ENCODE measurements at regions not wholly inside any gene's neighbourhood (a gene's known extent, or its start where the extent isn't known, plus 50 kb on each side); places are given as distances from the start of the nearest gene placed in this dataset.

- no peak for TF ChIP-seq ZMIZ1 (IDR thresholded peaks at IDR 0.05; ENCODE audit: low read depth in 2 of 2, low read length in 2 of 2)
- TF ChIP-seq FOXM1 (IDR thresholded peaks at IDR 0.05; ENCODE audit: low read depth): no peak
- no peak for TF ChIP-seq FOXM1 (CRISPR knock-in tag; IDR thresholded peaks at IDR 0.05; ENCODE audit: low read depth)
- TF ChIP-seq HLTF (IDR thresholded peaks at IDR 0.05): no peak
- no peak for TF ChIP-seq ZBTB5 (IDR thresholded peaks at IDR 0.05)
- no peak for TF ChIP-seq ESRRA (IDR thresholded peaks at IDR 0.05; ENCODE audit: borderline replicate concordance, low read depth)
- TF ChIP-seq, protein P1, sequence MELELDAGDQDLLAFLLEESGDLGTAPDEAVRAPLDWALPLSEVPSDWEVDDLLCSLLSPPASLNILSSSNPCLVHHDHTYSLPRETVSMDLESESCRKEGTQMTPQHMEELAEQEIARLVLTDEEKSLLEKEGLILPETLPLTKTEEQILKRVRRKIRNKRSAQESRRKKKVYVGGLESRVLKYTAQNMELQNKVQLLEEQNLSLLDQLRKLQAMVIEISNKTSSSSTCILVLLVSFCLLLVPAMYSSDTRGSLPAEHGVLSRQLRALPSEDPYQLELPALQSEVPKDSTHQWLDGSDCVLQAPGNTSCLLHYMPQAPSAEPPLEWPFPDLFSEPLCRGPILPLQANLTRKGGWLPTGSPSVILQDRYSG (tag; conservative IDR thresholded peaks at IDR 0.05; ENCODE audit: low read depth): no peak
- TF ChIP-seq, protein P2, sequence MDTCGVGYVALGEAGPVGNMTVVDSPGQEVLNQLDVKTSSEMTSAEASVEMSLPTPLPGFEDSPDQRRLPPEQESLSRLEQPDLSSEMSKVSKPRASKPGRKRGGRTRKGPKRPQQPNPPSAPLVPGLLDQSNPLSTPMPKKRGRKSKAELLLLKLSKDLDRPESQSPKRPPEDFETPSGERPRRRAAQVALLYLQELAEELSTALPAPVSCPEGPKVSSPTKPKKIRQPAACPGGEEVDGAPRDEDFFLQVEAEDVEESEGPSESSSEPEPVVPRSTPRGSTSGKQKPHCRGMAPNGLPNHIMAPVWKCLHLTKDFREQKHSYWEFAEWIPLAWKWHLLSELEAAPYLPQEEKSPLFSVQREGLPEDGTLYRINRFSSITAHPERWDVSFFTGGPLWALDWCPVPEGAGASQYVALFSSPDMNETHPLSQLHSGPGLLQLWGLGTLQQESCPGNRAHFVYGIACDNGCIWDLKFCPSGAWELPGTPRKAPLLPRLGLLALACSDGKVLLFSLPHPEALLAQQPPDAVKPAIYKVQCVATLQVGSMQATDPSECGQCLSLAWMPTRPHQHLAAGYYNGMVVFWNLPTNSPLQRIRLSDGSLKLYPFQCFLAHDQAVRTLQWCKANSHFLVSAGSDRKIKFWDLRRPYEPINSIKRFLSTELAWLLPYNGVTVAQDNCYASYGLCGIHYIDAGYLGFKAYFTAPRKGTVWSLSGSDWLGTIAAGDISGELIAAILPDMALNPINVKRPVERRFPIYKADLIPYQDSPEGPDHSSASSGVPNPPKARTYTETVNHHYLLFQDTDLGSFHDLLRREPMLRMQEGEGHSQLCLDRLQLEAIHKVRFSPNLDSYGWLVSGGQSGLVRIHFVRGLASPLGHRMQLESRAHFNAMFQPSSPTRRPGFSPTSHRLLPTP (IDR thresholded peaks at IDR 0.05; ENCODE audit: borderline replicate concordance, extremely low read depth, insufficient read length): no peak
- TF ChIP-seq, protein P3, sequence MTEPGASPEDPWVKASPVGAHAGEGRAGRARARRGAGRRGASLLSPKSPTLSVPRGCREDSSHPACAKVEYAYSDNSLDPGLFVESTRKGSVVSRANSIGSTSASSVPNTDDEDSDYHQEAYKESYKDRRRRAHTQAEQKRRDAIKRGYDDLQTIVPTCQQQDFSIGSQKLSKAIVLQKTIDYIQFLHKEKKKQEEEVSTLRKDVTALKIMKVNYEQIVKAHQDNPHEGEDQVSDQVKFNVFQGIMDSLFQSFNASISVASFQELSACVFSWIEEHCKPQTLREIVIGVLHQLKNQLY (CRISPR knock-in tag; conservative IDR thresholded peaks at IDR 0.05): no peak
- TF ChIP-seq TRIM28 (IDR thresholded peaks at IDR 0.05): no peak
- TF ChIP-seq GATAD2B (IDR thresholded peaks at IDR 0.05; ENCODE audit: borderline replicate concordance): no peak
- no peak for TF ChIP-seq NUFIP1 (IDR thresholded peaks at IDR 0.05; ENCODE audit: partially characterized antibody)
- TF ChIP-seq, protein P4, sequence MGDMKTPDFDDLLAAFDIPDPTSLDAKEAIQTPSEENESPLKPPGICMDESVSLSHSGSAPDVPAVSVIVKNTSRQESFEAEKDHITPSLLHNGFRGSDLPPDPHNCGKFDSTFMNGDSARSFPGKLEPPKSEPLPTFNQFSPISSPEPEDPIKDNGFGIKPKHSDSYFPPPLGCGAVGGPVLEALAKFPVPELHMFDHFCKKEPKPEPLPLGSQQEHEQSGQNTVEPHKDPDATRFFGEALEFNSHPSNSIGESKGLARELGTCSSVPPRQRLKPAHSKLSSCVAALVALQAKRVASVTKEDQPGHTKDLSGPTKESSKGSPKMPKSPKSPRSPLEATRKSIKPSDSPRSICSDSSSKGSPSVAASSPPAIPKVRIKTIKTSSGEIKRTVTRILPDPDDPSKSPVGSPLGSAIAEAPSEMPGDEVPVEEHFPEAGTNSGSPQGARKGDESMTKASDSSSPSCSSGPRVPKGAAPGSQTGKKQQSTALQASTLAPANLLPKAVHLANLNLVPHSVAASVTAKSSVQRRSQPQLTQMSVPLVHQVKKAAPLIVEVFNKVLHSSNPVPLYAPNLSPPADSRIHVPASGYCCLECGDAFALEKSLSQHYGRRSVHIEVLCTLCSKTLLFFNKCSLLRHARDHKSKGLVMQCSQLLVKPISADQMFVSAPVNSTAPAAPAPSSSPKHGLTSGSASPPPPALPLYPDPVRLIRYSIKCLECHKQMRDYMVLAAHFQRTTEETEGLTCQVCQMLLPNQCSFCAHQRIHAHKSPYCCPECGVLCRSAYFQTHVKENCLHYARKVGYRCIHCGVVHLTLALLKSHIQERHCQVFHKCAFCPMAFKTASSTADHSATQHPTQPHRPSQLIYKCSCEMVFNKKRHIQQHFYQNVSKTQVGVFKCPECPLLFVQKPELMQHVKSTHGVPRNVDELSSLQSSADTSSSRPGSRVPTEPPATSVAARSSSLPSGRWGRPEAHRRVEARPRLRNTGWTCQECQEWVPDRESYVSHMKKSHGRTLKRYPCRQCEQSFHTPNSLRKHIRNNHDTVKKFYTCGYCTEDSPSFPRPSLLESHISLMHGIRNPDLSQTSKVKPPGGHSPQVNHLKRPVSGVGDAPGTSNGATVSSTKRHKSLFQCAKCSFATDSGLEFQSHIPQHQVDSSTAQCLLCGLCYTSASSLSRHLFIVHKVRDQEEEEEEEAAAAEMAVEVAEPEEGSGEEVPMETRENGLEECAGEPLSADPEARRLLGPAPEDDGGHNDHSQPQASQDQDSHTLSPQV (IDR thresholded peaks at IDR 0.05): no peak
These were observed 290.4 kb downstream of the SLC16A7 start (continued) for GRCh38 chr12:59886131-59886733.

All from K562 (cell line).